ENCODE measurements at regions not wholly inside any gene's neighbourhood (a gene's known extent, or its start where the extent isn't known, plus 50 kb on each side); places are given as distances from the start of the nearest gene placed in this dataset.
A peak's percentile ranks its signal among the peaks of the same experiment; 100 is the strongest.

DNA sequence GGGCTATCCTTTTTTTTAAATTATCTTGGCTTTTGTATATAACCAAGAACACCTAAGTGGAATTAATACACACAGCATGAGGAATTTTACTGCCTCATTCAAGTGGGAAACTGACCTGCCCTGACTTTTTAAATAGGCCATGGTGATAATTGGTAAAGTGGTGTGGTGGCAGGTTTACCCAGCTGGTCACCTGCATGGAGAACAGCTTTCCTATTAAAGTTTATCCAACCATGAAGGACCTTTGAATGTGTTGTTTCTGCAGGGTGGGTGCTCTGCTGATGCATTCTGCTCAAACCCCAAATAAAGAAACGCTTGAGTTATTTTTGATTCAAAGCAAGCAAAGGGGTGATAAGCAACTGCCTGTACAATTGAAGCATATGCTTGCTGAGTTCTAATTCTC lies 261.0 kb upstream of the GRIN3A start:
- 28 to 38% methylated on average over 1 of the region's 1 CpG for WGBS, 2 donors
- Histone ChIP-seq H3K4me1 (peaks cover 0 to 14% of the 10 kb centered on the region in 2 donors), H3K27ac (peak overlapping the region in 2 of 3 donors; percentile 48 to 55), H3K27me3 (no peaks in the 10 kb centered on the region), H3K9me3 (no peaks in the 10 kb centered on the region), H3K36me3 (no peaks in the 10 kb centered on the region), H3K4me3 (replicated peaks in 1 of 3) (no peak overlapping the region)
- TF ChIP-seq POLR2A (IDR thresholded peaks at IDR 0.05): no peak
- TF ChIP-seq, protein P1, sequence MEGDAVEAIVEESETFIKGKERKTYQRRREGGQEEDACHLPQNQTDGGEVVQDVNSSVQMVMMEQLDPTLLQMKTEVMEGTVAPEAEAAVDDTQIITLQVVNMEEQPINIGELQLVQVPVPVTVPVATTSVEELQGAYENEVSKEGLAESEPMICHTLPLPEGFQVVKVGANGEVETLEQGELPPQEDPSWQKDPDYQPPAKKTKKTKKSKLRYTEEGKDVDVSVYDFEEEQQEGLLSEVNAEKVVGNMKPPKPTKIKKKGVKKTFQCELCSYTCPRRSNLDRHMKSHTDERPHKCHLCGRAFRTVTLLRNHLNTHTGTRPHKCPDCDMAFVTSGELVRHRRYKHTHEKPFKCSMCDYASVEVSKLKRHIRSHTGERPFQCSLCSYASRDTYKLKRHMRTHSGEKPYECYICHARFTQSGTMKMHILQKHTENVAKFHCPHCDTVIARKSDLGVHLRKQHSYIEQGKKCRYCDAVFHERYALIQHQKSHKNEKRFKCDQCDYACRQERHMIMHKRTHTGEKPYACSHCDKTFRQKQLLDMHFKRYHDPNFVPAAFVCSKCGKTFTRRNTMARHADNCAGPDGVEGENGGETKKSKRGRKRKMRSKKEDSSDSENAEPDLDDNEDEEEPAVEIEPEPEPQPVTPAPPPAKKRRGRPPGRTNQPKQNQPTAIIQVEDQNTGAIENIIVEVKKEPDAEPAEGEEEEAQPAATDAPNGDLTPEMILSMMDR (IDR thresholded peaks at IDR 0.05): no peak
- DNase-seq: peak; percentile 53
- intact Hi-C loops (cut with DNase I): no loop called here

DNA sequence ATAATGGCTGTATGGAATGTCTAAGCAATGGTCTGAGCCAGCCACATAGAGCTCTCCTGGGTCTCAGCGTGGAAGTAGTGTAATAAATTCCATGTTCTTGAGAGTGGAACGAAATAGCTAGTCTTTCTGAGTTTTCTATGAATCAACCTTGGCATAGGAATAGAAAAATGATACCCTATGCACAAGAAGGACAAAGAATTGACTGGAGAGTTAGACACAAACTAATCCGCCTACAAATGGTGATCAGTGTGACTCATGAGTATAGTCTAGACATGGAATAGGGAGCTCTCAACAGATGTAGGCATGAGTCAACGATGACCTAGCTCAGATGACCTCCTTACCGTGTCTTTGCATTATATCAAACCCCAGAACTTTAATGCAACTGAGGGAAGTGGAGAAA lies 256.8 kb upstream of the GRIN3A start:
- DNase-seq: no peak
- intact Hi-C loops (cut with DNase I): no loop called here
- WGBS, 2 donors: 76 to 83% methylated on average over 5 of the region's 5 CpGs
- H3K27ac ChIP-seq: no peak overlapping the region
- H3K36me3 ChIP-seq: no peaks in the 10 kb centered on the region
- no peaks in the 10 kb centered on the region for H3K27me3 ChIP-seq
- no peak overlapping the region for H3K4me3 ChIP-seq (replicated peaks in 1 of 3)
- peaks cover 14 to 33% of the 10 kb centered on the region in 2 donors for H3K4me1 ChIP-seq
- H3K9me3 ChIP-seq: no peaks in the 10 kb centered on the region
- no peak for TF ChIP-seq POLR2A (IDR thresholded peaks at IDR 0.05)
- TF ChIP-seq, protein P1 (IDR thresholded peaks at IDR 0.05): no peak

DNA sequence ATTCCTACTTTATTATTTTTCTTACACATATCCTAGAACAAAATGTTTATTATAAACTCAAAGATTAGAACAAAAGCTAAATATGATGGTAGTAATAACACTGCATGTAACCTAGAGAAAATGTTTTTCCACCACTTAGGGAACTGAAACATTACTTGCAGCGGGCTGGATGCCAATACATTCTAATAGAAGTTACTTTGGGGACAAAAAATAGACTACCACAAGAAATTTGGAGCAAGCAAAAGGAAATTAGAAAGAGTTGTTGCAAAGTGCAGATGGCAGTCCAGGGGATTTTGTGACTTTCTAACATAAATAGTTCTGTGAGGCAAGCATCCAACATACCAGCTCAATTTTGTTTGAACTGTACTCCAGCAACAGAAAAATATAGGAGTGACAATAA lies 255.3 kb upstream of the GRIN3A start:
- intact Hi-C loops (cut with DNase I): no loop called here
- WGBS, 2 donors: 59 to 74% methylated on average over 1 of the region's 1 CpG
- H3K27me3 ChIP-seq: no peaks in the 10 kb centered on the region
- peak overlapping the region in 1 of 3 donors; percentile 60 for H3K27ac ChIP-seq
- H3K4me1 ChIP-seq: peaks cover 14 to 23% of the 10 kb centered on the region in 2 donors
- no peak for TF ChIP-seq POLR2A (IDR thresholded peaks at IDR 0.05)
- TF ChIP-seq, protein P1 (IDR thresholded peaks at IDR 0.05): no peak
- H3K36me3 ChIP-seq: no peaks in the 10 kb centered on the region
- no peaks in the 10 kb centered on the region for H3K9me3 ChIP-seq
- DNase-seq: peak; percentile 14 to 37
- no peak overlapping the region for H3K4me3 ChIP-seq (replicated peaks in 1 of 3)

DNA sequence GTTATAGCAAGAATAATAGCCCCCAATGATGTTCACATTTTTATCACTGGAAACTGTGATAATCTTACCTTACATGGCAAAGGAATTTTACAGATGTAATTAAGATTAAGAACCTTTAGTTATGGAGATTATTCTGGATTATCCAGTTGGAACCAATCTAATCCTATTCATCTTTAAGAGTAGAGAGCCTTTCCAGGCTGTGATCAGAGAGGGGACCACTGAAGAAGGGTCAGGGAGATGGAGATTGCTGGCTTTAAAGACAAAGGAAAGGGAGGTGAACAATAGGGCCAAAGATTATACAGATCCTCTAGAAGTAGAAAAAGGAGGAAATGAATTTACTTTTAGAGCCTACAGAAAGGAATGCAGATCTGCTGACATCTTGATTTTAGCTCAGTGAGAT lies 253.5 kb upstream of the GRIN3A start:
- intact Hi-C loops (cut with DNase I): no loop called here

DNA sequence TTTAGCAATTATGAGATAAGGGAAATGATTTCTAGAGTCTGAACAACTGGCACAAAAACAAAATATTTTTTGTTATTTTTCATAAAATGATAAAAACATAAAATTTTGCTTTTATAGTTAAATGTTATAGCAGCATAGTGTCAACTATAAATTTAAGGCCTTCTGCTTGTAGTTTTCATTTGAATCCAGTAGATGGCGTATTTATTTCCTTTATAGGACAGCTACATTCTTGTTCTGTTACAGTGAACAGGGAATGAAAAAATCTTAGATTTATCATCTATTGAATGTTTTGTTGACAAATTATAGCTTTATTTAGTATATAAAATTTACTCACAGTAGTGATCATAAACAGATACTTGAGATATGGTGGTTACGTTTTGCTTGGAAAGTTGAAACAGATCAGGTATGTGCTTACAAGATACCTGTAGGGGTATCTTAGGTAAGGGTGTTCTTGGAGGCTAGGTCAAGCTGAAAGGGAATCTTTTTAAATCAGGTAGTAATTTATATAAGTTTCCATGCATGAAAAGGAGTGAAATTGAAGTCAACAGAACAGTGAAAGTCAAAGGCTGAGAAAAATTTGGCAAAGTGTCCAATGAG lies 239.3 kb upstream of the GRIN3A start:
- H3K36me3 ChIP-seq: no peaks in the 10 kb centered on the region
- H3K4me3 ChIP-seq (replicated peaks in 1 of 3): no peak overlapping the region
- H3K9me3 ChIP-seq: no peaks in the 10 kb centered on the region
- no peak overlapping the region for H3K27ac ChIP-seq
- intact Hi-C loops (cut with DNase I): no loop called here
- no peaks in the 10 kb centered on the region for H3K4me1 ChIP-seq
- WGBS, 2 donors: 3 to 39% methylated on average over 2 of the region's 2 CpGs
- TF ChIP-seq, protein P1 (IDR thresholded peaks at IDR 0.05): peak in 4 of 6 experiments; percentile 44 to 74 (median 56)
- TF ChIP-seq POLR2A (IDR thresholded peaks at IDR 0.05): no peak
- no peak for DNase-seq
- H3K27me3 ChIP-seq: no peaks in the 10 kb centered on the region

More for the DNA sequence above, 253.5 kb upstream of the GRIN3A start:
- H3K27me3 ChIP-seq: no peaks in the 10 kb centered on the region
- H3K4me3 ChIP-seq (replicated peaks in 1 of 3): no peak overlapping the region
- DNase-seq: no peak
- peak overlapping the region in 2 of 3 donors; percentile 51 to 60 for H3K27ac ChIP-seq
- no peaks in the 10 kb centered on the region for H3K9me3 ChIP-seq
- H3K4me1 ChIP-seq: peaks cover 14 to 19% of the 10 kb centered on the region in 2 donors
- TF ChIP-seq POLR2A (IDR thresholded peaks at IDR 0.05): no peak
- TF ChIP-seq, protein P1 (IDR thresholded peaks at IDR 0.05): no peak
- H3K36me3 ChIP-seq: no peaks in the 10 kb centered on the region

All from thyroid gland (tissue), 4 donors.